H1 (cell line): ENCODE measurements at regions not wholly inside any gene's neighbourhood (a gene's known extent, or its start where the extent isn't known, plus 50 kb on each side); places are given as distances from the start of the nearest gene placed in this dataset.

Source experiments
- CTCF ChIA-PET: fragments of 300-600 bp; sonication (Branson Sonifier 250); formaldehyde crosslinking; loops from one replicate; lab custom pipeline; 2021; ENCODE audit not compliant: partially characterized antibody; lab: Charles Lee
- POLR2A ChIA-PET: fragments of 300-600 bp; sonication (Branson Sonifier 250); formaldehyde crosslinking; loops from one replicate; lab custom pipeline; 2021; ENCODE audit warnings: inconsistent platforms; ENCODE audit not compliant: partially characterized antibody; lab: Charles Lee
- DNase-seq, 2 experiments: peaks; one replicate each; pipeline versions ENCODE4 v3.0.0 to v3.0.0-alpha.2; 2010 to 2022; ENCODE audit warnings: low spot score in 2 of 2, low read depth in 1 of 2, mixed read lengths in 1 of 2
- FAIRE-seq: peaks from 2 replicates; lab custom pipeline; 2011; peaks lifted over from hg19 to GRCh38; lab: Jason Lieb, UNC
- H2AFZ ChIP-seq: 2 replicates; pipeline ENCODE4 v1.8.1; 2012; ENCODE audit warnings: low read length, inconsistent platforms
- H2AK5ac ChIP-seq: 2 replicates; pipeline ENCODE4 v1.6.1; 2013; ENCODE audit warnings: low read depth, low read length
- H2BK120ac ChIP-seq: replicated peaks from 2 replicates; pipeline ENCODE3; 2013; ENCODE audit warnings: low read depth, low read length, inconsistent platforms
- H2BK12ac ChIP-seq: 2 replicates; pipeline ENCODE4 v1.6.1; 2013; ENCODE audit warnings: low read depth, low read length
- H2BK15ac ChIP-seq: 2 replicates; pipeline ENCODE4 v1.6.1; 2013; ENCODE audit warnings: low read length
- H2BK20ac ChIP-seq: 2 replicates; pipeline ENCODE4 v1.6.1; 2013; ENCODE audit warnings: low read length
- H2BK5ac ChIP-seq: 2 replicates; pipeline ENCODE4 v1.6.1; 2013; ENCODE audit warnings: low read depth, low read length
- H3K14ac ChIP-seq: 2 replicates; pipeline ENCODE4 v1.6.1; 2013; ENCODE audit warnings: inconsistent platforms; ENCODE audit not compliant: insufficient read length
- H3K18ac ChIP-seq: 2 replicates; pipeline ENCODE4 v1.6.1; 2013; ENCODE audit warnings: low read length; ENCODE audit errors: extremely low read depth
- H3K23ac ChIP-seq: 2 replicates; pipeline ENCODE4 v1.6.1; 2013; ENCODE audit warnings: inconsistent platforms; ENCODE audit not compliant: insufficient read length
- H3K23me2 ChIP-seq: 2 replicates; pipeline ENCODE4 v1.6.1; 2013; ENCODE audit warnings: low read depth, low read length
- H3K27ac ChIP-seq: 2 replicates; pipeline ENCODE4 v1.6.1; 2011; ENCODE audit warnings: low read depth, low read length, inconsistent platforms
- H3K27me3 ChIP-seq, 4 experiments: replicated peaks in 1 of 4; 1 replicate in 1 of 4; 2 replicates in 3 of 4; pipeline versions ENCODE4 v1.6.1 to v1.8.1; 2011 to 2013; ENCODE audit warnings: low read length in 3 of 4, mild to moderate bottlenecking in 3 of 4, inconsistent platforms in 2 of 4, mixed read lengths in 2 of 4, moderate library complexity in 1 of 4; ENCODE audit not compliant: control insufficient read depth in 3 of 4, insufficient read depth in 3 of 4; ENCODE audit errors: extremely low read depth in 1 of 4
- H3K36me3 ChIP-seq, 4 experiments: 2 replicates each; pipeline versions ENCODE4 v1.6.1 to v1.8.1; 2011 to 2013; ENCODE audit warnings: mild to moderate bottlenecking in 4 of 4, low read length in 3 of 4, moderate library complexity in 2 of 4, control low read depth in 1 of 4, inconsistent platforms in 1 of 4; ENCODE audit not compliant: insufficient read depth in 4 of 4, control insufficient read depth in 2 of 4
- H3K4ac ChIP-seq: replicated peaks from 2 replicates; pipeline ENCODE3; 2013; ENCODE audit warnings: low read length, low read depth, mixed read lengths, inconsistent platforms; ENCODE audit not compliant: insufficient read length
- H3K4me1 ChIP-seq, 4 experiments: replicated peaks in 1 of 4; 1 replicate in 1 of 4; 2 replicates in 3 of 4; pipeline versions ENCODE4 v1.6.1 to v1.8.1; 2011 to 2013; ENCODE audit warnings: low read length in 3 of 4, inconsistent platforms in 2 of 4, mixed read lengths in 1 of 4; ENCODE audit not compliant: insufficient read depth in 4 of 4, control insufficient read depth in 3 of 4
- H3K4me2 ChIP-seq, 2 experiments: 2 replicates each; pipeline versions ENCODE4 v1.6.1 to v1.8.1; 2011 to 2013; ENCODE audit warnings: low read depth in 2 of 2, low read length in 2 of 2, control low read depth in 1 of 2, inconsistent platforms in 1 of 2, mild to moderate bottlenecking in 1 of 2; ENCODE audit not compliant: insufficient read depth in 1 of 2
- H3K4me3 ChIP-seq, 4 experiments: fragments of 200-600, 300-600 bp in 1 of 4; sonication (generic), shearing (Covaris generic), sonication (Bioruptor Twin) in 1 of 4; 2 replicates each; pipeline versions ENCODE4 v1.5.1 to v1.8.1; 2011 to 2016; ENCODE audit warnings: low read length in 4 of 4, low read depth in 3 of 4, control low read depth in 2 of 4, inconsistent platforms in 2 of 4, mild to moderate bottlenecking in 2 of 4, mixed read lengths in 1 of 4, moderate library complexity in 1 of 4; ENCODE audit not compliant: insufficient read depth in 2 of 4; ENCODE audit errors: extremely low read depth in 1 of 4
- H3K56ac ChIP-seq: replicated peaks from 2 replicates; pipeline ENCODE3; 2013; ENCODE audit warnings: low read depth, mild to moderate bottlenecking, mixed read lengths, low read length, inconsistent platforms; ENCODE audit not compliant: insufficient read length
- H3K79me1 ChIP-seq: 2 replicates; pipeline ENCODE4 v1.6.1; 2013; ENCODE audit warnings: low read depth, low read length, control low read depth
- H3K79me2 ChIP-seq, 2 experiments: 2 replicates each; pipeline versions ENCODE4 v1.6.1 to v1.8.1; 2012 to 2013; ENCODE audit warnings: low read length in 2 of 2, mild to moderate bottlenecking in 2 of 2, inconsistent platforms in 1 of 2; ENCODE audit not compliant: insufficient read depth in 2 of 2, control insufficient read depth in 1 of 2
- H3K9ac ChIP-seq, 4 experiments: replicated peaks in 1 of 4; 1 replicate in 1 of 4; 2 replicates in 3 of 4; pipeline versions ENCODE4 v1.6.1 to v1.8.1; 2011 to 2013; ENCODE audit warnings: low read depth in 3 of 4, low read length in 3 of 4, control low read depth in 2 of 4, mild to moderate bottlenecking in 2 of 4, moderate library complexity in 2 of 4, inconsistent platforms in 1 of 4; ENCODE audit errors: extremely low read depth in 1 of 4
- H3K9me3 ChIP-seq, 2 experiments: 2 replicates each; pipeline versions ENCODE4 v1.6.1 to v1.8.1; 2012 to 2013; ENCODE audit warnings: mild to moderate bottlenecking in 2 of 2, moderate library complexity in 2 of 2, control low read depth in 1 of 2, inconsistent platforms in 1 of 2, low read depth in 1 of 2, low read length in 1 of 2, mixed read lengths in 1 of 2; ENCODE audit not compliant: insufficient read depth in 2 of 2
- H4K20me1 ChIP-seq, 2 experiments: replicated peaks in 1 of 2; 2 replicates each; pipeline versions ENCODE3 to v1.8.1; 2011 to 2013; ENCODE audit warnings: inconsistent platforms in 2 of 2, low read length in 2 of 2, mild to moderate bottlenecking in 1 of 2; ENCODE audit not compliant: insufficient read depth in 2 of 2, control insufficient read depth in 1 of 2
- H4K5ac ChIP-seq: 2 replicates; pipeline ENCODE4 v1.6.1; 2013; ENCODE audit warnings: low read length, low read depth, mixed read lengths, inconsistent platforms; ENCODE audit not compliant: insufficient read length
- H4K8ac ChIP-seq: 2 replicates; pipeline ENCODE4 v1.8.0; 2013; ENCODE audit warnings: mild to moderate bottlenecking, moderate library complexity, low read length, inconsistent platforms; ENCODE audit not compliant: insufficient read depth; ENCODE audit errors: extremely low read depth
- H4K91ac ChIP-seq: replicated peaks from 2 replicates; pipeline ENCODE3; 2013; ENCODE audit warnings: low read length, mixed read lengths, inconsistent platforms; ENCODE audit not compliant: insufficient read length
- ASH2L ChIP-seq: fragments of 200-600, 300-600 bp; sonication (generic); IDR thresholded peaks from one replicate; pipeline ENCODE4 v1.7.1; 2017; ENCODE audit warnings: low read length
- BCL11A ChIP-seq, 2 experiments: IDR thresholded peaks; one replicate each; pipeline ENCODE4 v1.6.1; 2011; ENCODE audit warnings: low read depth in 2 of 2, low read length in 2 of 2, mild to moderate bottlenecking in 2 of 2
- CEBPB ChIP-seq: IDR thresholded peaks from 2 replicates; pipeline ENCODE4 v1.6.1; 2012; ENCODE audit warnings: low read depth, low read length
- CHD1 ChIP-seq: IDR thresholded peaks from 2 replicates; pipeline ENCODE4 v1.6.1; 2012; ENCODE audit warnings: low read depth, low read length, improper control_type of control experiment
- CTBP2 ChIP-seq: IDR thresholded peaks from 2 replicates; pipeline ENCODE4 v1.7.0; 2011; ENCODE audit warnings: borderline replicate concordance, mild to moderate bottlenecking, moderate library complexity, mixed read lengths, low read length; ENCODE audit not compliant: insufficient read depth, insufficient read length
- GTF2F1 ChIP-seq: IDR thresholded peaks from 2 replicates; pipeline ENCODE4 v1.6.1; 2012; ENCODE audit warnings: low read depth, low read length, improper control_type of control experiment, borderline replicate concordance
- RXRA ChIP-seq: IDR thresholded peaks from 2 replicates; pipeline ENCODE4 v1.6.1; 2011; ENCODE audit warnings: low read depth, mild to moderate bottlenecking, low read length, moderate library complexity; ENCODE audit not compliant: insufficient read depth
- SAP30 ChIP-seq: fragments of 300-600 bp; sonication (generic); IDR thresholded peaks from 2 replicates; pipeline ENCODE4 v1.7.1; 2012; ENCODE audit warnings: low read length, moderate library complexity, mild to moderate bottlenecking, inconsistent platforms; ENCODE audit not compliant: insufficient read depth, insufficient replicate concordance
- SIN3A ChIP-seq, 2 experiments: IDR thresholded peaks in 1 of 2; conservative IDR thresholded peaks in 1 of 2; 2 replicates each; pipeline ENCODE4 v1.6.1; 2011 to 2012; ENCODE audit warnings: low read length in 2 of 2, improper control_type of control experiment in 1 of 2, low read depth in 1 of 2, mild to moderate bottlenecking in 1 of 2
- ZNF274 ChIP-seq: IDR thresholded peaks from 2 replicates; pipeline ENCODE4 v1.7.0; 2012; ENCODE audit warnings: low read length, borderline replicate concordance; ENCODE audit errors: extremely low read depth
- WGBS, 2 experiments: shearing (Covaris generic) in 1 of 2; methylation state at CpG; one replicate each; pipeline versions ENCODE4 v1.1.6 to v1.1.7; 2013 to 2015; ENCODE audit warnings: low lambda C conversion rate in 2 of 2, mixed read lengths in 2 of 2, inconsistent platforms in 1 of 2, low coverage in 1 of 2, missing lambda C conversion rate in 1 of 2; ENCODE audit not compliant: insufficient replicate concordance in 2 of 2, insufficient coverage in 1 of 2, insufficient read length in 1 of 2; ENCODE audit errors: extremely low coverage in 1 of 2, missing lambda C conversion rate in 1 of 2; 5-methylcytosine and 5-hydroxymethylcytosine counted together

GRCh38 chr14:39857376-39858055 is 425.3 kb upstream of the FBXO33 start:
- Histone ChIP-seq H2AFZ (no peak overlapping the region), H3K14ac (no peak overlapping the region), H3K27me3 (no peaks in the 10 kb centered on the region), H3K23ac (no peak overlapping the region), H2BK15ac (no peak overlapping the region), H4K5ac (no peak overlapping the region), H3K9ac (no peak overlapping the region), H3K4me3 (no peak overlapping the region), H3K23me2 (no peaks in the 10 kb centered on the region), H2BK5ac (no peak overlapping the region), H3K79me1 (no peaks in the 10 kb centered on the region), H3K79me2 (no peaks in the 10 kb centered on the region), H3K18ac (no peak overlapping the region), H3K4me2 (no peak overlapping the region), H2BK20ac (no peak overlapping the region), H4K8ac (no peak overlapping the region), H3K4me1 (no peaks in the 10 kb centered on the region; a peak in 1 of 7 replicates), H2AK5ac (no peak overlapping the region), H2BK12ac (no peak overlapping the region), H4K91ac (no peak overlapping the region), H3K4ac (no peak overlapping the region), H3K9me3 (no peaks in the 10 kb centered on the region), H4K20me1 (no peaks in the 10 kb centered on the region), H3K56ac (no peak overlapping the region), H3K36me3 (no peaks in the 10 kb centered on the region), H2BK120ac (no peak overlapping the region), H3K27ac (no peak overlapping the region)
- no peak for TF ChIP-seq RXRA
- TF ChIP-seq CEBPB: no peak
- no peak for TF ChIP-seq GTF2F1
- no peak for TF ChIP-seq SIN3A (conservative IDR thresholded peaks at IDR 0.05 in 1 of 2, IDR thresholded peaks at IDR 0.05 in 1 of 2; ENCODE audit: low read depth in 1 of 2, low read length in 2 of 2)
- no peak for TF ChIP-seq SAP30
- TF ChIP-seq BCL11A (IDR thresholded peaks at IDR 0.05; ENCODE audit: low read depth in 2 of 2, low read length in 2 of 2): no peak
- TF ChIP-seq CTBP2: no peak
- no peak for TF ChIP-seq CHD1
- no peak for TF ChIP-seq ASH2L
- TF ChIP-seq ZNF274: no peak
- DNase-seq (no peak), FAIRE-seq (no peak)
- CTCF ChIA-PET: no interaction called here
- 94% methylated on average over 7 of the region's 7 CpGs; no CpG with 5 or more reads in 1 of the 2 experiments for WGBS, 2 experiments
- POLR2A ChIA-PET: no interaction called here
